COLO668 (cell line): ENCODE measurements at regions not wholly inside any gene's neighbourhood (a gene's known extent, or its start where the extent isn't known, plus 50 kb on each side); places are given as distances from the start of the nearest gene placed in this dataset.
"Not testable (repeated sequence)": the region's sequence is repeated elsewhere in the genome, so short reads cannot be mapped to it uniquely, and the experiment has no call there.

ENCODE experiments used
- DNase-seq: peaks from one replicate; lab custom pipeline; 2025; ENCODE audit not compliant: unreplicated experiment; lab: John Stamatoyannopoulos, UW

GRCh38 chr2:75833386-75833785, 122.7 kb upstream of the GCFC2 start:
- DNase-seq = no peak

- DNase-seq = no peak
Observed at GRCh38 chr2:75828826-75829225, 118.1 kb upstream of the GCFC2 start.

- DNase-seq = not testable (repeated sequence)
Observed at GRCh38 chr2:75823515-75823914, 112.8 kb upstream of the GCFC2 start.

- no peak for DNase-seq
Observed at GRCh38 chr2:75822336-75822735, 111.6 kb upstream of the GCFC2 start.

GRCh38 chr2:75820693-75821092, 110.0 kb upstream of the GCFC2 start:
- DNase-seq = no peak

- DNase-seq = no peak
Observed at GRCh38 chr2:75810611-75811330, 100.1 kb upstream of the GCFC2 start.

- DNase-seq = no peak
Observed at GRCh38 chr2:75808793-75809535, 98.2 kb upstream of the GCFC2 start.

GRCh38 chr2:75807992-75808391, 97.3 kb upstream of the GCFC2 start:
- no peak for DNase-seq

- DNase-seq = no peak
Observed at GRCh38 chr2:75801234-75801982, 90.7 kb upstream of the GCFC2 start.

GRCh38 chr2:75800456-75800855, 89.7 kb upstream of the GCFC2 start:
- DNase-seq = no peak

GRCh38 chr2:75799859-75800258, 89.1 kb upstream of the GCFC2 start:
- no peak for DNase-seq

GRCh38 chr2:75798569-75798968, 87.9 kb upstream of the GCFC2 start:
- DNase-seq = no peak

- no peak for DNase-seq
Observed at GRCh38 chr2:75792996-75793395, 82.3 kb upstream of the GCFC2 start.

GRCh38 chr2:75792146-75792545, 81.4 kb upstream of the GCFC2 start:
- DNase-seq = no peak

GRCh38 chr2:75790814-75791467, 80.2 kb upstream of the GCFC2 start:
- DNase-seq = no peak

GRCh38 chr2:75790121-75790813, 79.6 kb upstream of the GCFC2 start:
- DNase-seq = no peak

GRCh38 chr2:75788902-75789301, 78.2 kb upstream of the GCFC2 start:
- DNase-seq = no peak

- no peak for DNase-seq
Observed at GRCh38 chr2:75788154-75788553, 77.4 kb upstream of the GCFC2 start.

GRCh38 chr2:75787532-75788132, 76.9 kb upstream of the GCFC2 start:
- no peak for DNase-seq

GRCh38 chr2:75775311-75775823, 64.7 kb upstream of the GCFC2 start:
- DNase-seq = no peak
